ES-I3 (cell line): ENCODE measurements at regions not wholly inside any gene's neighbourhood (a gene's known extent, or its start where the extent isn't known, plus 50 kb on each side); places are given as distances from the start of the nearest gene placed in this dataset.

Experiments used
- H3K36me3 ChIP-seq: 2 replicates; pipeline ENCODE4 v1.6.1; 2013; ENCODE audit warnings: mild to moderate bottlenecking, low read length, control low read depth, moderate library complexity; ENCODE audit not compliant: insufficient read depth
- H3K4me1 ChIP-seq: 2 replicates; pipeline ENCODE4 v1.6.1; 2013; ENCODE audit warnings: mild to moderate bottlenecking, control low read depth, low read length; ENCODE audit not compliant: insufficient read depth
- H3K9ac ChIP-seq: 2 replicates; pipeline ENCODE4 v1.6.1; 2013; ENCODE audit warnings: low read depth, mild to moderate bottlenecking, low read length, moderate library complexity
- H3K9me3 ChIP-seq: 2 replicates; pipeline ENCODE4 v1.6.1; 2013; ENCODE audit warnings: mild to moderate bottlenecking, low read length, moderate library complexity; ENCODE audit not compliant: control insufficient read depth, insufficient read depth

DNA sequence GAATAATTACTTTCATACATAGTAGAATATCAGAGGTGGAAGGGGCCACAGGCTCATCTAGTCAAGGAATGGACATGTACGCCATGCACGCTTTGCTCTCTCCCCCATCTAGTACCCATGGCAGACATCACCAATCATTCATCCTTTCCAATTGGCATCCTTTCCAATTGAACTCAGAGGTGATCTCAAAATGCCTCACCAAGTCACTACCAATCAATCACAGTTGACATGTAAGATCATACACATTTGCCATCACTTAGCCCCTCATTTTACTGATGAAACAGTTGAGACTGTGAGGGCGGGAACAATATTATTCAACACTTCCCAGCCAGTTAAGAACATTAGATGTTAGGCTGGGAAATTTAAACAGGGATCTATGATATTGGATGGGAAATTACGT lies 308.4 kb downstream of the FGFR2 start:
- Histone ChIP-seq H3K9me3 (no peaks in the 10 kb centered on the region), H3K4me1 (peaks cover 23% of the 10 kb centered on the region), H3K9ac (no peak overlapping the region), H3K36me3 (no peaks in the 10 kb centered on the region; the same call in 1 of the 2 replicates)

DNA sequence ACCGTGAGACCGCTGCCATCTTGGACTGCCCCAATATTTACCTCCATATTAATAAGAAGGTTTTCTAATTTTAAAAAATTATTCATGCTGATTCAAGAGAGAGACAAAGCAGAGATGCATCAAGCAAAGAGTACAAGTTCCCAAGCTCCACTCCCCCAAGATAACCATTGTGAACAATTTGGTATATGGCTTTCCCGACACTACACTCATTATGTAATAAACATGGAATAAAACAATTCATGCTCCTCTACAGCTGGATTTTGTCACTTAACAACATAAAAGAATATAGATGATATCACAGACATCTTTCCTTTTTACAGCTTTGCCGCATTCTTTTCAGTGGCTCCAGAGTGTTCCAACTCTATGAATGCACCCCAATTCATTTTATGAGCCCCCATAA lies 307.6 kb downstream of the FGFR2 start:
- Histone ChIP-seq H3K4me1 (peaks cover 20% of the 10 kb centered on the region), H3K9ac (no peak overlapping the region), H3K36me3 (no peaks in the 10 kb centered on the region; the same call in 1 of the 2 replicates), H3K9me3 (no peaks in the 10 kb centered on the region)

DNA sequence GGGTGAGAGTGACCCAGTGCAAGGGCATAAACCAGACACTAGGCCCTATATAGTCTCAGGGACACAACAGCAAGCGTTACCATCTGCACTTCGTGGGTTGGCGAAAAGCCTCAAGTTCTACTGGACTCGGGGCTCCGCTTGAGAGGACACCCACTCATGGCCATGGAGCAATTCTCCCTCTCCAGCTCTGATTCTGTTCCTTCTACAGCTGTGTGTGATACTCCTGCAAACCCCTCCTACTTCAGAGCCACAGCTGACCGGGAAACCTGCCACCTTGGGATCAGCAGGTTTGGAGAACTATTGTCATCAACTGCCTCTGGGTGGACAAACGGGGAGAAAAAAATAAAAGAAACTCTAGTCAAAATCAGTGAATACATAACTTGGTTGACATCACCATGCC lies 306.9 kb downstream of the FGFR2 start:
- H3K9me3 ChIP-seq = no peaks in the 10 kb centered on the region
- peaks cover 20% of the 10 kb centered on the region for H3K4me1 ChIP-seq
- H3K36me3 ChIP-seq = no peaks in the 10 kb centered on the region; the same call in 1 of the 2 replicates
- H3K9ac ChIP-seq = no peak overlapping the region

DNA sequence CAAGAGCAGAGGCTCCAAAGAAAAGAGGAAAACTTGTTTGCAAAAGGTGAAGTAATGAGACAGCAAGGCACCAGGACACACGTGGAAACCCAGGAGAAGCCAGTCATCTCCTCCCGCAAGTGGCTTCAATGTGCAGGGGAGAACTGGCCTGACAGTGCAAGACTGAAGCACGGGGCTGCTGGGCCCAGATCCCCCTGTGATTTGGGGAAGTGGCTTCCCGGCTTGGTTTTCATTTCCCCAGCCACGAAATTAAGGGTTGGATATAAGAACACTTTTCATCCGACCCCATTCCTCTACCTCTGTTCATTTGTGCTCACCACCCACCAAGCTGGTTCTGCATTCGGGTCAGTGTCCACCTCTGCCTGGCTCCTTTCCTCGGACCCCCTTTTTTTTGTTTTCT lies 306.4 kb downstream of the FGFR2 start:
- Histone ChIP-seq H3K36me3 (no peaks in the 10 kb centered on the region; the same call in 1 of the 2 replicates), H3K9me3 (no peaks in the 10 kb centered on the region)

DNA sequence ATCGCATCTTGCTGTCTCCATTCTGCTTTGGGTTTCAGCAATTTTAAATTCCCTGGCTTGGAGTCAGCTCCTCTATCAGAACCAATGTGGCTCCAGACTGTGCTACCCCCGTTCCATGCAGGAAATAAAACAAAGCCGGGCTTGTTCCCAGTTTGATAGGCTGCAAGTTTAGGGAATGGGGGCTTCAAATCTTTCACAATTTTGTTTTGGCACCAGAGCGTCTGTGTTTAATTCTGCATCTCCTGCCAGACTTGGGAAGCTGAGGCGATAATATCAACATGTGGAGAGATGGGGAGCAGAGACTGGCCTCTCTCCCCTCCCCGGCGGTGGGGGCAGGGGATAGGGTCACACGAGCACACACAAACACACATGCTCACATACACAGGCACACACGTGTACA lies 305.9 kb downstream of the FGFR2 start:
- peaks cover 20% of the 10 kb centered on the region for H3K4me1 ChIP-seq
- H3K9ac ChIP-seq = no peak overlapping the region
- H3K36me3 ChIP-seq = no peaks in the 10 kb centered on the region; the same call in 1 of the 2 replicates
- no peaks in the 10 kb centered on the region; the same call in 1 of the 2 replicates for H3K9me3 ChIP-seq

More for the DNA sequence above, 306.4 kb downstream of the FGFR2 start:
- no peak overlapping the region for H3K9ac ChIP-seq
- peaks cover 20% of the 10 kb centered on the region for H3K4me1 ChIP-seq

DNA sequence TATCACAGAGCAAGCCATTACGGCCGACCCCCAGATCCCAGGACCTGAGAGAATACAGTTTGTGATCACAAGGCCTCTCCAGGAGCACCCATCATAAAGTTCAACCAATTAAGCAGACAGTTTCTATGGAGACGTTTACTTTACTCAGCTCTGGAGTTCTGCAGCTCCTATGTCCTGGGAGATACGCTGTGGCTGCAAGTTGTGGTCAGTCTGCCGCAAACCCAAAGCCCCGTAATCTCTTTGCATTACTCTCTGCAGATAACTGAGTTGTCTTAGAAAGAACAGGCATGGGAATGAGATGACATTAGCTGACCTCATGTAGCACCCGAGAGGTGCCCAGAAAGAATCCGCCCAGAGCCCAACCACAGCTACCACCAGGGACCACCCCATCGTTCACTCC lies 305.1 kb downstream of the FGFR2 start:
- Histone ChIP-seq H3K9me3 (no peaks in the 10 kb centered on the region; the same call in 1 of the 2 replicates), H3K9ac (no peak overlapping the region), H3K36me3 (no peaks in the 10 kb centered on the region; the same call in 1 of the 2 replicates), H3K4me1 (peaks cover 15% of the 10 kb centered on the region)

DNA sequence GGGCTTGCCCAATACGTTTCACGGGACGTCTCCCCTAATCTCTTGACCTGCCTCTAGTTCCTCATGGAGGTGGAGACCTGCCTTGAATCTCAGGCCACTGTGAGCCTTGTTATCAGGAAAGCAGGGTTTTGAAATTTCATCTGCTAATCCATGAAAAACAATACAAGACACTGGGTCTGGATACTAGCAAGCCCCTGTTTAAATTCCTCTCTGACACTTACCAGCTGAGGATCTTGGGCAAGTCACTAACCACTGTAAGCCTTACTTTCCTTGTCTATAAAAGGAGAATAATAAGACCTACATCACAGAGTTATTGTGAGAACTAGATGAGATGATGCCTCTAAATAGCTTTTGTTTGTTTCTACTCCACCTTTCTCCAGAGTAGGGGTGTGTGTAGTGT lies 303.6 kb downstream of the FGFR2 start:
- H3K9ac ChIP-seq = no peak overlapping the region
- H3K4me1 ChIP-seq = peaks cover 5% of the 10 kb centered on the region
- H3K9me3 ChIP-seq = no peaks in the 10 kb centered on the region; the same call in 1 of the 2 replicates
- H3K36me3 ChIP-seq = no peaks in the 10 kb centered on the region; the same call in 1 of the 2 replicates

DNA sequence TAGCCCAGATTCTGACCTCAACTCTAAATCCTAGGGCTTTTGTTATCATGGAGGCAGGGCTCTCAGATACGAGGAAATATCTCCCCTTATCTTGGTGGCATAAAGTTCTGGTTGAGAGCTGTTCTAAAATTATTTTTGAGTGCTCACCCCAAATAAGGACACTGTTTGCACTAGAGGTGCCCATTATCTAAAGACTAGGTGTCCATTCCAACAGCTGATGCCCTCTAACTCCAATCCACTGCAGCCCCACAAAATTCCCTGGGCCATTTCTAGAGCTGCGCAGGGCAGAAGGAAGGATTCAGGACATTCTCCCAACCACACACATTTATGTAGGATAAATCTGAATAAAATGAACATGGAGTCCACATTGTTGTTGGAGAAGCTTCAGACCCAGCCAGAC lies 301.9 kb downstream of the FGFR2 start:
- H3K36me3 ChIP-seq = no peaks in the 10 kb centered on the region; the same call in 1 of the 2 replicates
- no peak overlapping the region for H3K9ac ChIP-seq
- H3K9me3 ChIP-seq = no peaks in the 10 kb centered on the region; the same call in 1 of the 2 replicates
- no peaks in the 10 kb centered on the region for H3K4me1 ChIP-seq

DNA sequence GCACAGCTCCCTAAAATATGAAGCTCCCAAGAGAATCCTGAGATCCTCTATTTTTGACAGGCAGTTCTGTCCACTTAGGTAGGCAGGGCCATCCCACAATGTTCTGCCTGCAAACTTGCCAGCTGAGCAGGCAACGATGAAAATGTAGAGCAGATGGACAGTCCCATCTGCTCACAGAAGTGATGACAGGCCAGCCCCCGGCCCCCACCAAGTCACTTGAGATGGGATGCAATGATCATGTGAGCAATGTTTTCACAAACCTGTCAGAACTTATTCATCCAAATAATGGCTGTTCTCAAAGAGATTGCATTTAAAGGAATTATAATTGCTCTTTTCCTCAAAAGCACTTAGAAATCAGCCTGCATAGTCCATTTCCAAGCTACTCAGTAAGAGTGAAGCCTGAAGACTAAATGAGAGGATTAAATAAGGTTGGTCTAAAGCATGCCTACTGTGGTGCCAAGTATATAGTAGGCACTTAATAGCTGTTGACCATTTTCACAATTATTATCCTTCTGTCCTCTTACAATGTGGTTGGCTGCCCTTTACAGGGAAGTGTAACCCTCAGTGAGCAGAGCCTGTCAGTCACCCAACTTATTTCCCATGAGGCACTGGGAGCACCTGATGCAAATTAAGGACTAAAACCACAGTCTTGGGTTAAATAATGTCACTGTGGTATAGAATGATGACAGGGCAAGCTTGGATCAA lies 301.2 kb downstream of the FGFR2 start:
- Histone ChIP-seq H3K36me3 (no peaks in the 10 kb centered on the region; the same call in 1 of the 2 replicates), H3K9me3 (no peaks in the 10 kb centered on the region; the same call in 1 of the 2 replicates), H3K4me1 (no peaks in the 10 kb centered on the region), H3K9ac (no peak overlapping the region)

DNA sequence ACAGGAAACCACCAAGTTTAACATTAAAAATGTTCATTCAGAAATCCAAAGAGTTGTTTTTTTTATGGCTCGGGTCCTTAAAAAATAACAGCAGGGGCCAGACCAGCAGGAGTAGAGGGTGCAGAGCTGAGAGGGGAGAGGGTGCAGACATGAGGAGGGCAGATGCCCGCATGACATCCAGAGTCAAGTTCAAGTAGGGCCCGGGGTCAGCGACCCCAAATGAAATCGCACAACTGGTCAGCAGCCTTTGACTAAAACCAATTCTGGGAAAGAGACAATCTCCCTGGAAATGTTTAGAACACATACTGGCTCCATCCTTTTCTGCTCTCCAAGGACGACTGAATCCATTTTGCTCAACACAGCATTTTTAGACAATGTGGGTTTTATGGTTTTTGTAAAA lies 297.5 kb downstream of the FGFR2 start:
- Histone ChIP-seq H3K9me3 (no peaks in the 10 kb centered on the region; the same call in 1 of the 2 replicates), H3K36me3 (no peaks in the 10 kb centered on the region), H3K9ac (no peak overlapping the region), H3K4me1 (no peaks in the 10 kb centered on the region)

DNA sequence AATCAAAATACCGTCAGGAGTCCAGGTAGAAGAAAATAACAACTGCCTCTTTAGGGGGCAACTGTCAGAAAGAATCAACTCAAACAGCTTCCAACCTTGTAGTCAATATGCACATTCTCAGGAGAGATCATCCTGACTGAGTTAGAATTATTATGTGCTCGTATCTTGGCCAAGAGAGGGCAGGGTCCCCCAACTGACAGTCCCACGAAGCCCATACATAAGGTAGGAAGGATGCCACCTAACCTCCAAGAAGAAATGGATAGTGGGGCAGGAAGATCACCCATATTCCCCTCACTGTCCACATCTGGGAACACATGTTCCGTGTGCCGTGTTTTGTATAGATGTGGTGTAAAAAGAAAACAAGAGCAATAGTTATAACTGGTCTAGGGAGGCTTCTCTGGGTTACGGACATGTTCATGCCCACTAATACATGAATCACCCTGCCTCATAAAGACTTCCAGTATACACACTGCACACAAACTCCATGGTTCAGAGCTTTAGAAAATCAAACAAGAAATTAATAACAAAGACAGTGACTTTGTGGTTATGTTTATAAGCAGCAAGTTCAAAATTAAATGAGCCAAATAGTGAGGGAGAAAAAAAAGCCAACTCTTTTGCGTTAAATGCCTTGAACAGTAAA lies 295.6 kb downstream of the FGFR2 start:
- H3K9me3 ChIP-seq = no peaks in the 10 kb centered on the region; the same call in 1 of the 2 replicates
- H3K36me3 ChIP-seq = no peaks in the 10 kb centered on the region
- H3K9ac ChIP-seq = no peak overlapping the region
- no peaks in the 10 kb centered on the region for H3K4me1 ChIP-seq

DNA sequence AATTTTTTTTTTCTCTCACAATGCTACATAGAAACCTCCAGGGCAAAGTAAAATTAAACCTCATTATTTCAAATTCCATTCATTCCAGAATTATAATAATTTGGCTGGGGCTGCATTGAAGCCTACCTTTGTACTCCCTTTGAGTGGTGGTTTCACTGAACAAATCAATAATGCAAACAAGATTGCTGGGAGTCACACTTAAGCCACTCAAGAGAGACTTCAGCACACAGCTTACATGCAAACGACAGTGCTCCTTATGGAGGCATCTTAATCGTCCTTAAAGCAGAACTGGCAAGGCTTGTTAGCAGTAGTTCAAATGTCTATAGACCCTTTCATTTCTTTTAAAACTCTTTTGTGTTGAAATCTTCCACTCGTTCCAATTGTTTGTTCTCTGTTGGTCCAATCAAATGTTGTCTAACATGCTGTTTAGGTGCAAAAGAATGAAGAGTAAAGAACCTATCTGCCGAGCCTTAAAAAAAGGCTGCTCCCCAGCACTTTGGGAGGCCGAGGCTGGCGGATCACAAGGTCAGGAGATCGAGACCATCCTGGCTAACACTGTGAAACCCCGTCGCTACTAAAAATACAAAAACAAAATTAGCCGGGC lies 294.9 kb downstream of the FGFR2 start:
- peaks cover 7% of the 10 kb centered on the region; the same call in 1 of the 2 replicates for H3K9me3 ChIP-seq
- no peaks in the 10 kb centered on the region for H3K36me3 ChIP-seq
- H3K4me1 ChIP-seq = no peaks in the 10 kb centered on the region
- H3K9ac ChIP-seq = no peak overlapping the region

DNA sequence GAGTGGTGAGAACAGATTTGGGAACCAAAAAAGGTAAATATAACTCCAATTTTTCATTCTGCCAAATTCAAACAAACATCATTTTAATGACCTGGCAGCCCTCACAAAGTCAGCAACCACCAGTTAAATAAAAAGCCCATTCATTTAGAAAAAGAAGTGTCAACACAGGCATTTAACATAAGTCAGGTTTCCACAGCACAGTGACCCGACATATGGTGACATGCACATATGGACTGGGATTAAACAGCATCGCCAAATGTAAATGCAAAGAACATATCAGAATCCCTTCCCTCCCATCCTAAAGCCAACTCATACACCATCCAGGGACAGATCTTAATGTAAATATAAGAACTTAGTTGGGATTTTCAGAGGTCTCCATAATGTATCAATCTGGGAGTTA lies 293.2 kb downstream of the FGFR2 start:
- Histone ChIP-seq H3K9me3 (peaks cover 7% of the 10 kb centered on the region; the same call in 1 of the 2 replicates), H3K4me1 (peaks cover under 1% of the 10 kb centered on the region; the same call in 1 of the 2 replicates)

DNA sequence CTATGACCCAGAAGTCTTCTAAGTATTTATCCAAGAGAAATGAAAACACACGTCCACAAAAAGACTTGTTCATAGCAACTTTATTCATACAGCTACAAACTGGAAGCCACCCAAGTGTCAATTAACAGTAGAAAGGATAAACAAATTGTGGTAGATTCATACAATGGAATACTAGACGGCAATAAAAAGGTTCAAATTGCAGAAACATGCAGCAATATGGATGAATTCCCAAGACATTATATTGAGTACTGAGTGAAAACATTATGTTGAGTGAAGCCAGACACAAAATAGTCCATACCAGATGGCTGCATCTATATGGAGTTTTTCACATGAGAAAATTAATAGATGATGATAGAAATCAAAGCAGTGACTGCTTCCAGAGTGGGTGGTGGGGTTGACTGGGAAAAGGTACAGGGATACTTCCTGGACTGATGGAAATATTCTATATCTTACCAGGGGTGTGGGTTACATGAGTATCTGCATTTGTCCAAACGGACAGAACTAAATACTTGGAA lies 292.0 kb downstream of the FGFR2 start:
- H3K9ac ChIP-seq = no peak overlapping the region
- H3K4me1 ChIP-seq = peaks cover 4% of the 10 kb centered on the region; the same call in 1 of the 2 replicates
- no peaks in the 10 kb centered on the region for H3K36me3 ChIP-seq
- H3K9me3 ChIP-seq = peaks cover 7% of the 10 kb centered on the region; the same call in 1 of the 2 replicates

More for the DNA sequence above, 293.2 kb downstream of the FGFR2 start:
- Histone ChIP-seq H3K36me3 (no peaks in the 10 kb centered on the region), H3K9ac (no peak overlapping the region)
